IMR-90 (cell line): ENCODE measurements at regions not wholly inside any gene's neighbourhood (a gene's known extent, or its start where the extent isn't known, plus 50 kb on each side); places are given as distances from the start of the nearest gene placed in this dataset.

ENCODE experiments used
- BHLHE40 ChIP-seq: fragments of 150-350 bp; IDR thresholded peaks from 2 replicates; pipeline ENCODE4 v1.6.1; 2016; ENCODE audit warnings: mild to moderate bottlenecking, low read depth, low read length
- FOS ChIP-seq: fragments of 150-350 bp; IDR thresholded peaks from 2 replicates; pipeline ENCODE4 v1.6.1; 2016; ENCODE audit warnings: low read depth, low read length
- POLR2A ChIP-seq: IDR thresholded peaks from 2 replicates; pipeline ENCODE4 v1.6.1; 2012; ENCODE audit warnings: mild to moderate bottlenecking, low read depth, low read length
- RAD21 ChIP-seq: IDR thresholded peaks from 2 replicates; pipeline ENCODE4 v1.6.1; 2012; ENCODE audit warnings: low read length, improper control_type of control experiment
- SMC3 ChIP-seq: fragments of 150-350 bp; IDR thresholded peaks from 2 replicates; pipeline ENCODE4 v1.6.1; 2016; ENCODE audit warnings: low read depth, mild to moderate bottlenecking, antibody characterized with exemption, low read length, moderate library complexity
- TF ChIP-seq, protein P1 (sequence below): conservative IDR thresholded peaks from 2 replicates; pipeline ENCODE4 v1.5.1; 2012; ENCODE audit warnings: mild to moderate bottlenecking, low read depth, low read length, improper control_type of control experiment

DNA sequence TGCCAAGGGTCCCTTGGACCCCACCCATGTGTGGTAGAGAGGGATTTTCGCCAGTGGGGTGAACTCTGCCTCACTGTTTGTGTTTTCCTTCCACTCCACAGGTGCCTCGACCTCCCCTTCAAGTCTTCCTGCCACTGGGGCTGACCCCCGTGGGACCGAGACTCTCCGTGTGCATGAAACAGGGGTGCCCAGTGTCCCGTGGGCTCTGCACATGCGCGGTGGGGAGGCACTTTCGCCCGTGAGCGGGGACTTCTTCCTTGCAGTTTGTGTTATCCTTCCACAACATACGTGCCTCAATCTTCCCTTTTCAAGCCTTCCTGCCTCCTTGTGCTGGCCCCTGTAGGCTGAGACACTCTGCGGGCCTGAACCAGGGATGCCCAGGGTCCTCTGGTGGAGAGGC lies 362.4 kb downstream of the ALG10 start:
- TF ChIP-seq, protein P1, sequence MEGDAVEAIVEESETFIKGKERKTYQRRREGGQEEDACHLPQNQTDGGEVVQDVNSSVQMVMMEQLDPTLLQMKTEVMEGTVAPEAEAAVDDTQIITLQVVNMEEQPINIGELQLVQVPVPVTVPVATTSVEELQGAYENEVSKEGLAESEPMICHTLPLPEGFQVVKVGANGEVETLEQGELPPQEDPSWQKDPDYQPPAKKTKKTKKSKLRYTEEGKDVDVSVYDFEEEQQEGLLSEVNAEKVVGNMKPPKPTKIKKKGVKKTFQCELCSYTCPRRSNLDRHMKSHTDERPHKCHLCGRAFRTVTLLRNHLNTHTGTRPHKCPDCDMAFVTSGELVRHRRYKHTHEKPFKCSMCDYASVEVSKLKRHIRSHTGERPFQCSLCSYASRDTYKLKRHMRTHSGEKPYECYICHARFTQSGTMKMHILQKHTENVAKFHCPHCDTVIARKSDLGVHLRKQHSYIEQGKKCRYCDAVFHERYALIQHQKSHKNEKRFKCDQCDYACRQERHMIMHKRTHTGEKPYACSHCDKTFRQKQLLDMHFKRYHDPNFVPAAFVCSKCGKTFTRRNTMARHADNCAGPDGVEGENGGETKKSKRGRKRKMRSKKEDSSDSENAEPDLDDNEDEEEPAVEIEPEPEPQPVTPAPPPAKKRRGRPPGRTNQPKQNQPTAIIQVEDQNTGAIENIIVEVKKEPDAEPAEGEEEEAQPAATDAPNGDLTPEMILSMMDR = no peak
- no peak for TF ChIP-seq SMC3
- TF ChIP-seq POLR2A = no peak
- no peak for TF ChIP-seq RAD21
- no peak for TF ChIP-seq BHLHE40
- no peak for TF ChIP-seq FOS
